Epithelial cell of esophagus (primary cell): ENCODE measurements at regions not wholly inside any gene's neighbourhood (a gene's known extent, or its start where the extent isn't known, plus 50 kb on each side); places are given as distances from the start of the nearest gene placed in this dataset.
"Not testable (repeated sequence)": the region's sequence is repeated elsewhere in the genome, so short reads cannot be mapped to it uniquely, and the experiment has no call there.

ENCODE experiments used
- DNase-seq: peaks from one replicate; pipeline ENCODE4 v3.0.0; 2010; ENCODE audit warnings: low read depth
- H3K4me3 ChIP-seq: 2 replicates; pipeline ENCODE4 v1.5.1; 2011; ENCODE audit warnings: mild to moderate bottlenecking, low read length, control low read depth
- TF ChIP-seq, protein P1 (sequence below): IDR thresholded peaks from 2 replicates; pipeline ENCODE4 v1.5.1; 2011; ENCODE audit warnings: low read depth, mild to moderate bottlenecking, low read length, control low read depth, inconsistent platforms; ENCODE audit not compliant: insufficient read depth; ENCODE audit errors: missing control alignments

DNA sequence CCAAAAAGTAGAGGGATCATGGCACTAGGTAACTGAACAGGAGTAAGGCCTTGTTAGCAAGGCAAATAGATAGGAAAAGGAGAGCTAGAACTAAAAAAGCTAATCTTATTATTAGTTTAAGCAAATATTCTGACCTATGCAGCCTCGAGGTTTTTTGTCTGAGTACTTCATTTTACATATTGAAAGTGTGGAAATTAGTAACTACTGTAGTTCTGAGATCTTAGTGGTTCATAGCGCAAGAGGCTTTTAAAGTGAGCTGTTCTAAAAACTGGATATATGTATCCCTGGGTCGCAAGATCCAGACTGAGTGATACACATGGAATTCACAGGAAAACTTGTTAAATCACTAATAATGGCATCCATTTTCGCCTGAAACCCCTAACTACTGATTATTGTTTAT, 411.0 kb upstream of the SOX5 start:
- H3K4me3 ChIP-seq = no peak overlapping the region
- DNase-seq = no peak
- TF ChIP-seq, protein P1, sequence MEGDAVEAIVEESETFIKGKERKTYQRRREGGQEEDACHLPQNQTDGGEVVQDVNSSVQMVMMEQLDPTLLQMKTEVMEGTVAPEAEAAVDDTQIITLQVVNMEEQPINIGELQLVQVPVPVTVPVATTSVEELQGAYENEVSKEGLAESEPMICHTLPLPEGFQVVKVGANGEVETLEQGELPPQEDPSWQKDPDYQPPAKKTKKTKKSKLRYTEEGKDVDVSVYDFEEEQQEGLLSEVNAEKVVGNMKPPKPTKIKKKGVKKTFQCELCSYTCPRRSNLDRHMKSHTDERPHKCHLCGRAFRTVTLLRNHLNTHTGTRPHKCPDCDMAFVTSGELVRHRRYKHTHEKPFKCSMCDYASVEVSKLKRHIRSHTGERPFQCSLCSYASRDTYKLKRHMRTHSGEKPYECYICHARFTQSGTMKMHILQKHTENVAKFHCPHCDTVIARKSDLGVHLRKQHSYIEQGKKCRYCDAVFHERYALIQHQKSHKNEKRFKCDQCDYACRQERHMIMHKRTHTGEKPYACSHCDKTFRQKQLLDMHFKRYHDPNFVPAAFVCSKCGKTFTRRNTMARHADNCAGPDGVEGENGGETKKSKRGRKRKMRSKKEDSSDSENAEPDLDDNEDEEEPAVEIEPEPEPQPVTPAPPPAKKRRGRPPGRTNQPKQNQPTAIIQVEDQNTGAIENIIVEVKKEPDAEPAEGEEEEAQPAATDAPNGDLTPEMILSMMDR = no peak

DNA sequence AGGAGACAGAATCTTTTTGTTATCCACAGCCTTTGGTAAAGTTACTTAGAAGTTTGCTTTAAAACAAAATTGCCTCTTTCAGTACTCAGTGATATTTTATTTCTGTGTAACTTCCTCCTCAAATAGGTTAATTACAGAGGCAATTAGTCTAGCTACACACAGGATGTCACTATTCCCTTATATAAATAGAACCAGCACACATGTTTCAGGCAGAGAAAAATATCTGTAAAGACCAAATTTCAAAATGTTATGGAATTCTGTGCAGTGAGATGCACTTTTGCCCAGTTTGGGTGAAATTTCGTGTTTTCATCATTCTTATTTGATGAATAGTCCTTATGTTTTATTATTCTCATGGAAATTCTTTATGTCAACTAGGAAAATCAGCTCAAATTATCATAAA, 410.6 kb upstream of the SOX5 start:
- DNase-seq = no peak

DNA sequence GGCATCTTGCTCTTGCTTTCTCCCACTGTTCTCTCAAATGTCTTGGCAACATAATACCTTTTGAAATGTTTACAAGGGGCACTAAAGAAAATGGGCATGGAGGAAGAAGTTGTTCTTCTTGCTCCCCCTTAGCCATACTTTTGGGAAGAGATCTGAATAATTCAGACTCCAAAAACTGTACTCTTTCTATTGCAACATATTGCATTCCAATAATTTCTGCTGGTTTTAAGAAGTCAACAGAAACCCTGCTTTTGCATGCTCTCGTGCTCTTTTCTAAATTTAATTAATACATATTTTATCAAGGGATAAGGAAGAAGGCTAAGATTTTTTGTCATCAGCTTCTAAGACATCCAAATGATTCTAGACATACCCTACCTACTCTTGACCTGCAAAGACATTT, 409.9 kb upstream of the SOX5 start:
- no peak for DNase-seq
- TF ChIP-seq, protein P1 = no peak
- H3K4me3 ChIP-seq = no peak overlapping the region

More for the DNA sequence above, 410.6 kb upstream of the SOX5 start:
- no peak overlapping the region for H3K4me3 ChIP-seq
- TF ChIP-seq, protein P1 = no peak

DNA sequence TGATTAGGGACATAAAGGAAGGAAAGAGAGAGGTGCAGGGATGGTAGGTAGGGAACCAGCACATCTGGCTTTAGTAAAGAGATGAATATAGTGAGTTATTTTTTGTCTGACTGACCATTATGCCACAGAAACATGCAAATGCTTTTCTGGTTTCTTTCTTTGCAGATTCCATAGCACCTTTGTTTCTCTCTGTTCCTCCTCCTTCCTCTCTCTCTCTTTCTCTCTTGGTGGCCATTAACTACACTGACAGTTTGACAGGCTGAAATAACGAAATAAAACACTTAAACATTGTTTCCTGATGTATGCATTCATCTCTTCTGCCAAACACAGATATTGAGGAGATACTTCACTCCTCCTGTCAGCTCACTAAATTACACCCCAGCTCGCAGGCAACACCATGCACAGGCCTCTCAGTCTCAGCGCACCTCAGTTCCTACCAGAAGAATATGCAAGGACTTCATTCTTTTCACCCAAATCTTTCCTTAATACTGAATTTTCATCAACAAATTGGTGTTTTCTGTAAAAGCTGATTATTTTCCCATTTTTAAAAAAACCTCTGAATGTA, 406.9 kb upstream of the SOX5 start:
- TF ChIP-seq, protein P1 = no peak
- no peak for DNase-seq
- H3K4me3 ChIP-seq = no peak overlapping the region

DNA sequence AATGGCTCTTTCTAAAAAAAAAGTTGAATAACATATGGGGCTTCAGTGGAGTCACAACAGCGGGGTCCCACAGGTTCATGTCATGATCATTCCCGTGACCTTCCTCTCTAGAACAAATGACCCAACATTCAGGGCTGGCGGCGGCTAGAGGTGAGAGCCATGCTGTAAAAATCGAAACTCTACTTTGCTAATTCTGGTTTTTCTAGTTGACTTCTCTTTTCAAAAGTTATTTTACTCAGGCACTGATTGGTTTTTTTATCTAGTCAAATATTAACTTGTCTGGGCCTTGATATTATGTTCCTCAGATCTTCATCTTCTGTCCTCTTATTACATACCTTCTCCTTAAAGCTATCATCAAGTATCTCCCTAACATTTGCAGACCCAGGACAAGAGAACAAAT, 402.9 kb upstream of the SOX5 start:
- H3K4me3 ChIP-seq = no peak overlapping the region
- no peak for DNase-seq
- TF ChIP-seq, protein P1 = no peak

DNA sequence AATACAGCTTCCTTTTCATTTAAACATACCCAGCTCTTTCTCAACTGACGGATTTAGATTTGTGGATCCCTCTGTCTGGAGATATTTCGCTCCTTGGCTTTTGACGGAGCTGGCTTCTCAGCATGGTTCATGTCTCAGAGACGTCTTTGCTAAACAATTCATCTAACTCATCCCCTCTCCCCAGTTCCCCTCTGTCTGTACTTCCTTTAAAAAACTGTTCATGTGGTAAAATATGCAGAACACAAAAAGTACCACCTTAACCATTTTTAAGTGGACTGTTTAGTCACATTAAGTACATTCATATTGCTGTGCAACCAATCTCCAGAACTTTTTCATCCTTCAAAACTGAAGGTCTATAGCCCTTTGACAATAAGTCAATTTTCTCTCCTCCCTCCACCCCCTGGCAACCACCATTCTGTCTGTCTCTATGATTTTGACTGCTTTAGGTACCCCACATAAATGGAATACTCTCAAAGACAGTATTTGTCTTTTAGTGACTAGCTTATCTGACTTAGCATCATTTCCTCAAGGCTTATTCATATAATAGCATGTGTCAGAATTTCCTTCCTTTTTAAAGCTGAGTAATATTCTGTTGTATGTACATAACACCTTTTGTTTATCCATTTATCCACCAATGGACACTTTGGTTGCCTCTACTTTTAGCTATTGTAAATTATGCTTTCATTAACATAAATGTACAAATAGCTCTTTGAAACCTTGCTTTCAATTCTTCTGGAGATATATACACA, 399.8 kb upstream of the SOX5 start:
- TF ChIP-seq, protein P1 = no peak
- H3K4me3 ChIP-seq = no peak overlapping the region

DNA sequence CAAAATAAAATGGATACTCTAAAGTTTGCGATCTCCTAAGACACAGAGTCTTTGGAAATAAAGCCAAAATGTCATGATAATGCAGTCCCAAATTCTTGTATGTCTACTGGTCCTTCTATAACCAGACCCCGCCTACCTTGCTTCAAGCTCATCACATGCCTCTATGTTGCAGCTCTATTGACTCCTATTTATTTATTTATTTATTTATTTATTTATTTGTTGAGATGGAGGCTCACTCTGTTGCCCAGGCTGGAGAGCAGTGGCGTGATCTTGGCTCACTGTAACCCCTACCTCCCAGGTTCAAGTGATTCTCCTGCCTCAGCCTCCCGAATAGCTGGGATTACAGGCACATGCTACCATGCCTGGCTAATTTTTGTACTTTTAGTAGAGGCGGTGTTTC, 398.7 kb upstream of the SOX5 start:
- H3K4me3 ChIP-seq, DNase-seq: not testable (repeated sequence)

More for the DNA sequence above, 399.8 kb upstream of the SOX5 start:
- DNase-seq = no peak
